GM23338 (cell line): ENCODE measurements at regions not wholly inside any gene's neighbourhood (a gene's known extent, or its start where the extent isn't known, plus 50 kb on each side); places are given as distances from the start of the nearest gene placed in this dataset.

Experiments
- ATAC-seq: fragments of 200-7000 bp; cut with Tn5 transposase; 3 replicates; pipeline ENCODE4 v1.9.1; 2020
- DNase-seq: peaks from one replicate; pipeline ENCODE4 v3.0.0-alpha.2; 2015; ENCODE audit warnings: low spot score
- H2AFZ ChIP-seq: fragments of 200-600 bp; sonication (generic); 2 replicates; pipeline ENCODE4 v1.8.0; 2016; ENCODE audit warnings: antibody characterized with exemption, mild to moderate bottlenecking, moderate library complexity
- H3F3A ChIP-seq: fragments of 200-600 bp; sonication (generic); replicated peaks from 2 replicates; pipeline ENCODE4 v1.8.0; 2017; ENCODE audit warnings: antibody characterized with exemption, mixed run types, low read depth
- H3K27ac ChIP-seq: fragments of 200-600 bp; sonication (generic); 2 replicates; pipeline ENCODE4 v1.6.1; 2016; ENCODE audit warnings: low read depth
- H3K27me3 ChIP-seq: fragments of 200-600 bp; sonication (generic); 2 replicates; pipeline ENCODE4 v1.8.0; 2016; ENCODE audit warnings: mild to moderate bottlenecking, mixed run types, moderate library complexity; ENCODE audit not compliant: insufficient read depth
- H3K36me3 ChIP-seq: fragments of 200-600 bp; sonication (generic); 2 replicates; pipeline ENCODE4 v1.8.0; 2016; ENCODE audit warnings: mild to moderate bottlenecking; ENCODE audit not compliant: insufficient read depth
- H3K4me1 ChIP-seq: fragments of 200-600 bp; sonication (generic); 2 replicates; pipeline ENCODE4 v1.8.0; 2016; ENCODE audit warnings: mild to moderate bottlenecking, moderate library complexity; ENCODE audit not compliant: insufficient read depth
- H3K4me2 ChIP-seq: fragments of 200-600 bp; sonication (generic); 2 replicates; pipeline ENCODE4 v1.7.1; 2017; ENCODE audit warnings: mixed run types
- H3K4me3 ChIP-seq: fragments of 200-600 bp; sonication (generic); 2 replicates; pipeline ENCODE4 v1.6.1; 2016; ENCODE audit warnings: mixed run types
- H3K79me2 ChIP-seq: fragments of 200-600 bp; sonication (generic); replicated peaks from 2 replicates; pipeline ENCODE4 v1.8.0; 2017; ENCODE audit warnings: mild to moderate bottlenecking; ENCODE audit not compliant: insufficient read depth
- H3K9me2 ChIP-seq: fragments of 200-600 bp; sonication (generic); 2 replicates; pipeline ENCODE4 v1.8.0; 2017; ENCODE audit not compliant: insufficient read depth
- H4K20me1 ChIP-seq: fragments of 200-600 bp; sonication (generic); replicated peaks from 2 replicates; pipeline ENCODE4 v1.8.0; 2017; ENCODE audit warnings: mild to moderate bottlenecking; ENCODE audit not compliant: insufficient read depth
- H3K27ac Mint-ChIP-seq: 2 replicates; pipeline ENCODE4 v1.8.0; 2020; ENCODE audit warnings: inconsistent platforms, mild to moderate bottlenecking, moderate library complexity, mixed read lengths
- H3K27me3 Mint-ChIP-seq: 3 replicates; pipeline ENCODE4 v1.8.0; 2022; ENCODE audit warnings: low read depth, mild to moderate bottlenecking, moderate library complexity, mixed read lengths, inconsistent platforms; ENCODE audit not compliant: insufficient read depth, poor library complexity
- H3K36me3 Mint-ChIP-seq: 3 replicates; pipeline ENCODE4 v1.8.0; 2021; ENCODE audit warnings: low read depth, mild to moderate bottlenecking, inconsistent platforms, moderate library complexity, mixed read lengths
- H3K4me1 Mint-ChIP-seq: 3 replicates; pipeline ENCODE4 v1.8.0; 2020; ENCODE audit warnings: mild to moderate bottlenecking, inconsistent platforms, mixed read lengths
- H3K4me3 Mint-ChIP-seq: 3 replicates; pipeline ENCODE4 v1.8.0; 2021; ENCODE audit warnings: moderate library complexity, mild to moderate bottlenecking, inconsistent platforms, mixed read lengths
- H3K9me3 Mint-ChIP-seq: 3 replicates; pipeline ENCODE4 v1.8.0; 2020; ENCODE audit warnings: moderate library complexity, mild to moderate bottlenecking, inconsistent platforms, mixed read lengths
- CREB1 ChIP-seq: fragments of 250-450 bp; sonication (Bioruptor Pico); IDR thresholded peaks from 2 replicates; pipeline ENCODE4 v1.5.0; 2020; ENCODE audit warnings: low read depth, mild to moderate bottlenecking, moderate library complexity
- EZH2 ChIP-seq: fragments of 200-600 bp; sonication (generic); IDR thresholded peaks from one replicate; pipeline ENCODE4 v1.8.0; 2017; ENCODE audit warnings: antibody characterized with exemption, mild to moderate bottlenecking, low read depth; ENCODE audit not compliant: unreplicated experiment
- EZH2phosphoT487 ChIP-seq: fragments of 200-600 bp; sonication (generic); IDR thresholded peaks from one replicate; pipeline ENCODE4 v1.8.1; 2018; ENCODE audit warnings: antibody characterized with exemption; ENCODE audit not compliant: unreplicated experiment
- JUNB ChIP-seq: IDR thresholded peaks from one replicate; pipeline ENCODE4 v1.6.1; 2016; ENCODE audit warnings: antibody characterized with exemption; ENCODE audit not compliant: unreplicated experiment
- NANOG ChIP-seq: IDR thresholded peaks from 2 replicates; pipeline ENCODE4 v1.6.1; 2016; ENCODE audit warnings: antibody characterized with exemption, borderline replicate concordance
- POLR2AphosphoS5 ChIP-seq: IDR thresholded peaks from 2 replicates; pipeline ENCODE4 v1.6.1; 2016; ENCODE audit warnings: antibody characterized with exemption, low read depth
- STAT1 ChIP-seq: IDR thresholded peaks from one replicate; pipeline ENCODE4 v1.6.1; 2016; ENCODE audit warnings: antibody characterized with exemption; ENCODE audit not compliant: unreplicated experiment
- ZNF114 ChIP-seq: fragments of 250-450 bp; sonication (Bioruptor Pico); IDR thresholded peaks from 2 replicates; pipeline ENCODE4 v1.5.0; 2020; ENCODE audit warnings: mild to moderate bottlenecking, moderate library complexity
- ZNF331 ChIP-seq: fragments of 250-450 bp; sonication (Bioruptor Pico); IDR thresholded peaks from 2 replicates; pipeline ENCODE4 v1.5.0; 2020; ENCODE audit warnings: low read depth, mild to moderate bottlenecking, moderate library complexity
- TF ChIP-seq, protein P1 (sequence below), 2 experiments: fragments of 200-600 bp in 1 of 2; sonication (generic) in 1 of 2; conservative IDR thresholded peaks; 2 replicates each; pipeline versions ENCODE4 v1.5.1 to v1.6.1; 2016 to 2017; ENCODE audit warnings: antibody characterized with exemption in 2 of 2, low read depth in 2 of 2, mild to moderate bottlenecking in 2 of 2, moderate library complexity in 1 of 2
- TF ChIP-seq, protein P2 (sequence below): IDR thresholded peaks from 2 replicates; pipeline ENCODE4 v1.6.1; 2016; ENCODE audit warnings: antibody characterized with exemption
- TF ChIP-seq, protein P3 (sequence below): fragments of 250-450 bp; sonication (Bioruptor Pico); IDR thresholded peaks from 2 replicates; pipeline ENCODE4 v1.5.0; 2020; ENCODE audit warnings: mild to moderate bottlenecking, moderate library complexity
- TF ChIP-seq, protein P4 (sequence below): IDR thresholded peaks from one replicate; pipeline ENCODE4 v1.6.1; 2018; ENCODE audit warnings: antibody characterized with exemption; ENCODE audit not compliant: unreplicated experiment

DNA sequence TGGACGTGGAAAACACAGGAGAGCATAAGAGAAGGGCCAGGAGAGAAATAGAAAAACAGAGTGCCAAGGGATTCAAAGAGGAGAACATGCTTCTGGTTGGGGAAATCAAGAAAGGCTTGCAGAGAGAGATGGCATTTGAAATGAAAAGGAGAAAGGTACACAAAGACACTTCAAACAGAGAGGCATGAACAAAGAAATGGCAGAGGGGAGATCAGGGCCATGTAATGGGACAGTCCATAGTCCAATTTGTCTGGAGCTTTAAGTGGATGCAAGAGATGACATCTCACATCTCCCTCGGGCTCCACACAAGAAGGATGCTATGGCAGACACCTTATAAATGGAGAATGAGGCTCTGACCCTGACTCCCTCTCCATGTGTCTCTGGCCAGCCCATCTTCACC, 331.1 kb downstream of the MLLT3 start:
- H3K4me3 ChIP-seq: no peak overlapping the region
- Mint-ChIP-seq H3K36me3 (peaks cover 16% of the 10 kb centered on the region; the same call in 2 of the 3 replicates), H3K4me1 (no peaks in the 10 kb centered on the region), H3K27ac (no peak overlapping the region), H3K9me3 (peaks cover 12% of the 10 kb centered on the region; the same call in 1 of the 3 replicates), H3K4me3 (no peak overlapping the region), H3K27me3 (peaks cover 6% of the 10 kb centered on the region)
- no peak for DNase-seq
- no peaks in the 10 kb centered on the region for H3K4me1 ChIP-seq
- H3K27me3 ChIP-seq: no peaks in the 10 kb centered on the region
- no peaks in the 10 kb centered on the region for H4K20me1 ChIP-seq
- H3F3A ChIP-seq: no peaks in the 10 kb centered on the region
- H3K27ac ChIP-seq: no peak overlapping the region
- no peak for TF ChIP-seq CREB1
- TF ChIP-seq EZH2phosphoT487: no peak
- TF ChIP-seq EZH2: no peak
- TF ChIP-seq, protein P1, sequence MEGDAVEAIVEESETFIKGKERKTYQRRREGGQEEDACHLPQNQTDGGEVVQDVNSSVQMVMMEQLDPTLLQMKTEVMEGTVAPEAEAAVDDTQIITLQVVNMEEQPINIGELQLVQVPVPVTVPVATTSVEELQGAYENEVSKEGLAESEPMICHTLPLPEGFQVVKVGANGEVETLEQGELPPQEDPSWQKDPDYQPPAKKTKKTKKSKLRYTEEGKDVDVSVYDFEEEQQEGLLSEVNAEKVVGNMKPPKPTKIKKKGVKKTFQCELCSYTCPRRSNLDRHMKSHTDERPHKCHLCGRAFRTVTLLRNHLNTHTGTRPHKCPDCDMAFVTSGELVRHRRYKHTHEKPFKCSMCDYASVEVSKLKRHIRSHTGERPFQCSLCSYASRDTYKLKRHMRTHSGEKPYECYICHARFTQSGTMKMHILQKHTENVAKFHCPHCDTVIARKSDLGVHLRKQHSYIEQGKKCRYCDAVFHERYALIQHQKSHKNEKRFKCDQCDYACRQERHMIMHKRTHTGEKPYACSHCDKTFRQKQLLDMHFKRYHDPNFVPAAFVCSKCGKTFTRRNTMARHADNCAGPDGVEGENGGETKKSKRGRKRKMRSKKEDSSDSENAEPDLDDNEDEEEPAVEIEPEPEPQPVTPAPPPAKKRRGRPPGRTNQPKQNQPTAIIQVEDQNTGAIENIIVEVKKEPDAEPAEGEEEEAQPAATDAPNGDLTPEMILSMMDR (conservative IDR thresholded peaks at IDR 0.05; ENCODE audit: low read depth in 2 of 2): no peak
- no peak for TF ChIP-seq ZNF331
- TF ChIP-seq, protein P2, sequence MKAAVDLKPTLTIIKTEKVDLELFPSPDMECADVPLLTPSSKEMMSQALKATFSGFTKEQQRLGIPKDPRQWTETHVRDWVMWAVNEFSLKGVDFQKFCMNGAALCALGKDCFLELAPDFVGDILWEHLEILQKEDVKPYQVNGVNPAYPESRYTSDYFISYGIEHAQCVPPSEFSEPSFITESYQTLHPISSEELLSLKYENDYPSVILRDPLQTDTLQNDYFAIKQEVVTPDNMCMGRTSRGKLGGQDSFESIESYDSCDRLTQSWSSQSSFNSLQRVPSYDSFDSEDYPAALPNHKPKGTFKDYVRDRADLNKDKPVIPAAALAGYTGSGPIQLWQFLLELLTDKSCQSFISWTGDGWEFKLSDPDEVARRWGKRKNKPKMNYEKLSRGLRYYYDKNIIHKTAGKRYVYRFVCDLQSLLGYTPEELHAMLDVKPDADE: no peak
- TF ChIP-seq, protein P3, sequence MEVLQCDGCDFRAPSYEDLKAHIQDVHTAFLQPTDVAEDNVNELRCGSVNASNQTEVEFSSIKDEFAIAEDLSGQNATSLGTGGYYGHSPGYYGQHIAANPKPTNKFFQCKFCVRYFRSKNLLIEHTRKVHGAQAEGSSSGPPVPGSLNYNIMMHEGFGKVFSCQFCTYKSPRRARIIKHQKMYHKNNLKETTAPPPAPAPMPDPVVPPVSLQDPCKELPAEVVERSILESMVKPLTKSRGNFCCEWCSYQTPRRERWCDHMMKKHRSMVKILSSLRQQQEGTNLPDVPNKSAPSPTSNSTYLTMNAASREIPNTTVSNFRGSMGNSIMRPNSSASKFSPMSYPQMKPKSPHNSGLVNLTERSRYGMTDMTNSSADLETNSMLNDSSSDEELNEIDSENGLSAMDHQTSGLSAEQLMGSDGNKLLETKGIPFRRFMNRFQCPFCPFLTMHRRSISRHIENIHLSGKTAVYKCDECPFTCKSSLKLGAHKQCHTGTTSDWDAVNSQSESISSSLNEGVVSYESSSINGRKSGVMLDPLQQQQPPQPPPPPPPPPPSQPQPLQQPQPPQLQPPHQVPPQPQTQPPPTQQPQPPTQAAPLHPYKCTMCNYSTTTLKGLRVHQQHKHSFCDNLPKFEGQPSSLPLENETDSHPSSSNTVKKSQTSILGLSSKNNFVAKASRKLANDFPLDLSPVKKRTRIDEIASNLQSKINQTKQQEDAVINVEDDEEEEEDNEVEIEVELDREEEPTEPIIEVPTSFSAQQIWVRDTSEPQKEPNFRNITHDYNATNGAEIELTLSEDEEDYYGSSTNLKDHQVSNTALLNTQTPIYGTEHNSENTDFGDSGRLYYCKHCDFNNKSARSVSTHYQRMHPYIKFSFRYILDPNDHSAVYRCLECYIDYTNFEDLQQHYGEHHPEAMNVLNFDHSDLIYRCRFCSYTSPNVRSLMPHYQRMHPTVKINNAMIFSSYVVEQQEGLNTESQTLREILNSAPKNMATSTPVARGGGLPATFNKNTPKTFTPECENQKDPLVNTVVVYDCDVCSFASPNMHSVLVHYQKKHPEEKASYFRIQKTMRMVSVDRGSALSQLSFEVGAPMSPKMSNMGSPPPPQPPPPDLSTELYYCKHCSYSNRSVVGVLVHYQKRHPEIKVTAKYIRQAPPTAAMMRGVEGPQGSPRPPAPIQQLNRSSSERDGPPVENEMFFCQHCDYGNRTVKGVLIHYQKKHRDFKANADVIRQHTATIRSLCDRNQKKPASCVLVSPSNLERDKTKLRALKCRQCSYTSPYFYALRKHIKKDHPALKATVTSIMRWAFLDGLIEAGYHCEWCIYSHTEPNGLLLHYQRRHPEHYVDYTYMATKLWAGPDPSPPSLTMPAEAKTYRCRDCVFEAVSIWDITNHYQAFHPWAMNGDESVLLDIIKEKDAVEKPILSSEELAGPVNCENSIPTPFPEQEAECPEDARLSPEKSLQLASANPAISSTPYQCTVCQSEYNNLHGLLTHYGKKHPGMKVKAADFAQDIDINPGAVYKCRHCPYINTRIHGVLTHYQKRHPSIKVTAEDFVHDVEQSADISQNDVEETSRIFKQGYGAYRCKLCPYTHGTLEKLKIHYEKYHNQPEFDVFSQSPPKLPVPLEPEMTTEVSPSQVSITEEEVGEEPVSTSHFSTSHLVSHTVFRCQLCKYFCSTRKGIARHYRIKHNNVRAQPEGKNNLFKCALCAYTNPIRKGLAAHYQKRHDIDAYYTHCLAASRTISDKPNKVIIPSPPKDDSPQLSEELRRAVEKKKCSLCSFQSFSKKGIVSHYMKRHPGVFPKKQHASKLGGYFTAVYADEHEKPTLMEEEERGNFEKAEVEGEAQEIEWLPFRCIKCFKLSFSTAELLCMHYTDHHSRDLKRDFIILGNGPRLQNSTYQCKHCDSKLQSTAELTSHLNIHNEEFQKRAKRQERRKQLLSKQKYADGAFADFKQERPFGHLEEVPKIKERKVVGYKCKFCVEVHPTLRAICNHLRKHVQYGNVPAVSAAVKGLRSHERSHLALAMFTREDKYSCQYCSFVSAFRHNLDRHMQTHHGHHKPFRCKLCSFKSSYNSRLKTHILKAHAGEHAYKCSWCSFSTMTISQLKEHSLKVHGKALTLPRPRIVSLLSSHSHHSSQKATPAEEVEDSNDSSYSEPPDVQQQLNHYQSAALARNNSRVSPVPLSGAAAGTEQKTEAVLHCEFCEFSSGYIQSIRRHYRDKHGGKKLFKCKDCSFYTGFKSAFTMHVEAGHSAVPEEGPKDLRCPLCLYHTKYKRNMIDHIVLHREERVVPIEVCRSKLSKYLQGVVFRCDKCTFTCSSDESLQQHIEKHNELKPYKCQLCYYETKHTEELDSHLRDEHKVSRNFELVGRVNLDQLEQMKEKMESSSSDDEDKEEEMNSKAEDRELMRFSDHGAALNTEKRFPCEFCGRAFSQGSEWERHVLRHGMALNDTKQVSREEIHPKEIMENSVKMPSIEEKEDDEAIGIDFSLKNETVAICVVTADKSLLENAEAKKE (CRISPR knock-in tag): no peak
- TF ChIP-seq JUNB: no peak
- TF ChIP-seq NANOG: no peak
- no peak for TF ChIP-seq STAT1
- TF ChIP-seq ZNF114 (CRISPR knock-in tag): no peak
- no peak for TF ChIP-seq POLR2AphosphoS5
- TF ChIP-seq, protein P4, sequence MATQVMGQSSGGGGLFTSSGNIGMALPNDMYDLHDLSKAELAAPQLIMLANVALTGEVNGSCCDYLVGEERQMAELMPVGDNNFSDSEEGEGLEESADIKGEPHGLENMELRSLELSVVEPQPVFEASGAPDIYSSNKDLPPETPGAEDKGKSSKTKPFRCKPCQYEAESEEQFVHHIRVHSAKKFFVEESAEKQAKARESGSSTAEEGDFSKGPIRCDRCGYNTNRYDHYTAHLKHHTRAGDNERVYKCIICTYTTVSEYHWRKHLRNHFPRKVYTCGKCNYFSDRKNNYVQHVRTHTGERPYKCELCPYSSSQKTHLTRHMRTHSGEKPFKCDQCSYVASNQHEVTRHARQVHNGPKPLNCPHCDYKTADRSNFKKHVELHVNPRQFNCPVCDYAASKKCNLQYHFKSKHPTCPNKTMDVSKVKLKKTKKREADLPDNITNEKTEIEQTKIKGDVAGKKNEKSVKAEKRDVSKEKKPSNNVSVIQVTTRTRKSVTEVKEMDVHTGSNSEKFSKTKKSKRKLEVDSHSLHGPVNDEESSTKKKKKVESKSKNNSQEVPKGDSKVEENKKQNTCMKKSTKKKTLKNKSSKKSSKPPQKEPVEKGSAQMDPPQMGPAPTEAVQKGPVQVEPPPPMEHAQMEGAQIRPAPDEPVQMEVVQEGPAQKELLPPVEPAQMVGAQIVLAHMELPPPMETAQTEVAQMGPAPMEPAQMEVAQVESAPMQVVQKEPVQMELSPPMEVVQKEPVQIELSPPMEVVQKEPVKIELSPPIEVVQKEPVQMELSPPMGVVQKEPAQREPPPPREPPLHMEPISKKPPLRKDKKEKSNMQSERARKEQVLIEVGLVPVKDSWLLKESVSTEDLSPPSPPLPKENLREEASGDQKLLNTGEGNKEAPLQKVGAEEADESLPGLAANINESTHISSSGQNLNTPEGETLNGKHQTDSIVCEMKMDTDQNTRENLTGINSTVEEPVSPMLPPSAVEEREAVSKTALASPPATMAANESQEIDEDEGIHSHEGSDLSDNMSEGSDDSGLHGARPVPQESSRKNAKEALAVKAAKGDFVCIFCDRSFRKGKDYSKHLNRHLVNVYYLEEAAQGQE: no peak
- H3K36me3 ChIP-seq: no peaks in the 10 kb centered on the region
- no peak overlapping the region for H2AFZ ChIP-seq
- peaks cover 21% of the 10 kb centered on the region; the same call in 1 of the 2 replicates for H3K9me2 ChIP-seq
- H3K4me2 ChIP-seq: no peak overlapping the region
- H3K79me2 ChIP-seq: no peaks in the 10 kb centered on the region
- no peak for ATAC-seq
